Progenitor cell of endocrine pancreas (in vitro differentiated cells): ENCODE measurements at regions not wholly inside any gene's neighbourhood (a gene's known extent, or its start where the extent isn't known, plus 50 kb on each side); places are given as distances from the start of the nearest gene placed in this dataset.

Source experiments
- DNase-seq: peaks from one replicate; pipeline ENCODE4 v3.0.0; 2021; ENCODE audit warnings: low spot score; ENCODE audit not compliant: unreplicated experiment
- H3K27ac Mint-ChIP-seq: 2 replicates; pipeline ENCODE4 v1.8.0; 2021; ENCODE audit warnings: mild to moderate bottlenecking, moderate library complexity, mixed read lengths
- H3K27me3 Mint-ChIP-seq: 2 replicates; pipeline ENCODE4 v1.8.0; 2021; ENCODE audit warnings: mixed read lengths
- H3K36me3 Mint-ChIP-seq: 2 replicates; pipeline ENCODE4 v1.8.0; 2022; ENCODE audit warnings: mixed read lengths; ENCODE audit not compliant: insufficient read depth
- H3K4me1 Mint-ChIP-seq: 2 replicates; pipeline ENCODE4 v1.8.0; 2021; ENCODE audit warnings: low read depth, mixed read lengths
- H3K4me3 Mint-ChIP-seq: 2 replicates; pipeline ENCODE4 v1.8.0; 2021; ENCODE audit warnings: low read depth, mild to moderate bottlenecking, moderate library complexity, mixed read lengths
- H3K9me3 Mint-ChIP-seq: 2 replicates; pipeline ENCODE4 v1.8.0; 2021; ENCODE audit warnings: low read depth, mixed read lengths
- CTCF ChIP-seq: fragments of 200-600 bp; sonication (generic); IDR thresholded peaks from one replicate; pipeline ENCODE4 v1.5.0; 2021; ENCODE audit warnings: antibody characterized with exemption, mild to moderate bottlenecking; ENCODE audit not compliant: unreplicated experiment

- no peak for TF ChIP-seq CTCF
Measured at GRCh38 chr2:60303680-60304079, 249.8 kb downstream of the BCL11A start.

GRCh38 chr2:60302377-60303126 is 250.9 kb downstream of the BCL11A start:
- no peak overlapping the region for H3K4me3 Mint-ChIP-seq
- H3K9me3 Mint-ChIP-seq, result no peaks in the 10 kb centered on the region
- H3K27me3 Mint-ChIP-seq, result peaks cover 8% of the 10 kb centered on the region
- H3K27ac Mint-ChIP-seq, result no peak overlapping the region
- H3K36me3 Mint-ChIP-seq, result no peaks in the 10 kb centered on the region
- no peak for DNase-seq
- no peak for TF ChIP-seq CTCF
- peaks cover 3% of the 10 kb centered on the region for H3K4me1 Mint-ChIP-seq

More at GRCh38 chr2:60303680-60304079, 249.8 kb downstream of the BCL11A start:
- H3K36me3 Mint-ChIP-seq, result no peaks in the 10 kb centered on the region
- H3K9me3 Mint-ChIP-seq, result no peaks in the 10 kb centered on the region
- no peak overlapping the region for H3K4me3 Mint-ChIP-seq
- peaks cover 3% of the 10 kb centered on the region for H3K4me1 Mint-ChIP-seq
- peaks cover 8% of the 10 kb centered on the region for H3K27me3 Mint-ChIP-seq
- no peak for DNase-seq
- no peak overlapping the region for H3K27ac Mint-ChIP-seq

DNA sequence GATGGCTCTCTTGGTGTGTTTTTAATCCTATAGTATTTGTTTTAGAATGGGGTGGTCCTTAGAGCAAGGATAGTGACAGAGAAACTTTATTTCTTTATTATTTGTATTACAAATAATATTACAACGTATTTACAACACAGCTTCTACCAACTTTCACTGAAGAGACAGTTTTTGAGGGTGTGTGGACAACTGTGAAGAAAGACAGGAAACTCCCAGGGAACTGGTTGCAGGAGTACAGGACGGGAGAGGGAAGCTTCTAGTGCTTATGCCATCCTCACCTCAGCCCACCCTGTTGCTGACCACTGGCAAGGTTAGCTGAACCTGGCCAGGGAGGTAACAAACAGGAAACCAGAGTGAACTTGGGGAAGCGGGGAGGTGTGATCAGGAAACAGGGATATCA is 251.7 kb downstream of the BCL11A start:
- H3K4me3 Mint-ChIP-seq, result no peak overlapping the region
- TF ChIP-seq CTCF, result no peak
- DNase-seq, result no peak
- peaks cover 3% of the 10 kb centered on the region for H3K4me1 Mint-ChIP-seq
- H3K27me3 Mint-ChIP-seq, result peaks cover 4% of the 10 kb centered on the region
- no peaks in the 10 kb centered on the region for H3K9me3 Mint-ChIP-seq
- no peak overlapping the region for H3K27ac Mint-ChIP-seq
- H3K36me3 Mint-ChIP-seq, result no peaks in the 10 kb centered on the region

DNA sequence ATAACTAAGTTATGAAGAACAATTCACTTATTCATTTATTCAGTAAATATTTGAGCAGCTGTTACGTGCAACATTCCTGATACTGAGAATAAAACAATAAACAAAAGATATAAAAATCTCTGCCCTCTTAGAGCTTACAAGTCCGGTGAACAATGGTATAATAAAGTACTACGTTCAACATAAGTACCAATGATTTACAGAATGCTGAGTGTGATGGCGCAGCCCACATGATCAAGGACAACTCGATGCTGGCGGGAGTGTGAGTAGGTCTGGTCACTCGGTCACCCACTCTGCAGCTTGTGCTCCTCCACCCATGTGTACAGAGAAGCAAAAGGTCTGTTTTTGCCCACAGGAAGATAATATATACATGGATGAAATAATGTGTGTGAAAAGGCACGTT is 254.3 kb downstream of the BCL11A start:
- H3K27me3 Mint-ChIP-seq, result no peaks in the 10 kb centered on the region
- H3K4me3 Mint-ChIP-seq, result no peak overlapping the region
- H3K9me3 Mint-ChIP-seq, result no peaks in the 10 kb centered on the region
- DNase-seq, result no peak
- H3K27ac Mint-ChIP-seq, result no peak overlapping the region
- TF ChIP-seq CTCF, result no peak
- H3K36me3 Mint-ChIP-seq, result peaks cover 2% of the 10 kb centered on the region
- H3K4me1 Mint-ChIP-seq, result peaks cover 15% of the 10 kb centered on the region

GRCh38 chr2:60298006-60298696 is 255.3 kb downstream of the BCL11A start:
- Mint-ChIP-seq H3K4me3 (no peak overlapping the region), H3K27me3 (no peaks in the 10 kb centered on the region), H3K4me1 (peaks cover 15% of the 10 kb centered on the region), H3K9me3 (no peaks in the 10 kb centered on the region), H3K36me3 (peaks cover 2% of the 10 kb centered on the region), H3K27ac (peak overlapping the region; percentile 41)
- no peak for TF ChIP-seq CTCF
- DNase-seq, result no peak
